Right ventricle myocardium superior (tissue), 1 donor: ENCODE measurements at regions not wholly inside any gene's neighbourhood (a gene's known extent, or its start where the extent isn't known, plus 50 kb on each side); places are given as distances from the start of the nearest gene placed in this dataset.
"Not testable (repeated sequence)": the region's sequence is repeated elsewhere in the genome, so short reads cannot be mapped to it uniquely, and the experiment has no call there.

Source experiments
- ATAC-seq: fragments of 200-7000 bp; cut with Tn5 transposase; one replicate; pipeline ENCODE4 v1.9.1; 2020; ENCODE audit warnings: mild to moderate bottlenecking; ENCODE audit not compliant: poor library complexity
- DNase-seq: peaks from one replicate; pipeline ENCODE4 v3.0.0-alpha.2; 2020
- intact Hi-C: fragments of 100-400 bp; cut with DNase I; formaldehyde crosslinking; loops from one replicate; pipeline ENCODE4 v1.11.2; 2022
- donor health status: DM: no; HTN: yes; CAD: no; lungs with severe emphysema.

GRCh38 chr1:199010933-199011332, 372.1 kb downstream of the PTPRC start:
- intact Hi-C loops = no loop called here
- DNase-seq = no peak
- no peak for ATAC-seq

- DNase-seq = no peak
- ATAC-seq = no peak
- intact Hi-C loops = no loop called here
These were observed 377.0 kb downstream of the PTPRC start for GRCh38 chr1:199015799-199016198.

- intact Hi-C loops = no loop called here
- DNase-seq = no peak
- no peak for ATAC-seq
These were observed 379.8 kb downstream of the PTPRC start for GRCh38 chr1:199018471-199019135.

GRCh38 chr1:199020051-199020450, 381.2 kb downstream of the PTPRC start:
- no peak for ATAC-seq
- intact Hi-C loops = no loop called here

GRCh38 chr1:199020904-199021303, 382.1 kb downstream of the PTPRC start:
- intact Hi-C loops = no loop called here
- DNase-seq (no peak), ATAC-seq (no peak)

More at GRCh38 chr1:199020051-199020450, 381.2 kb downstream of the PTPRC start:
- DNase-seq = no peak

GRCh38 chr1:199029401-199029800, 390.6 kb downstream of the PTPRC start:
- DNase-seq (no peak), ATAC-seq (no peak)
- intact Hi-C loops = no loop called here

- DNase-seq = no peak
- intact Hi-C loops = no loop called here
- no peak for ATAC-seq
These were observed 391.0 kb downstream of the PTPRC start for GRCh38 chr1:199029855-199030254.

- ATAC-seq, DNase-seq, intact Hi-C loops: not testable (repeated sequence)
These were observed 391.7 kb downstream of the PTPRC start for GRCh38 chr1:199030541-199030940.

- DNase-seq, intact Hi-C loops, ATAC-seq: not testable (repeated sequence)
These were observed 392.3 kb downstream of the PTPRC start for GRCh38 chr1:199031170-199031569.

GRCh38 chr1:199032479-199032878, 393.6 kb downstream of the PTPRC start:
- DNase-seq, ATAC-seq, intact Hi-C loops: not testable (repeated sequence)

- ATAC-seq = no peak
- DNase-seq = no peak
- intact Hi-C loops = no loop called here
These were observed 394.8 kb downstream of the PTPRC start for GRCh38 chr1:199033661-199034060.

- ATAC-seq (no peak), DNase-seq (no peak)
- intact Hi-C loops = no loop called here
These were observed 399.3 kb downstream of the PTPRC start for GRCh38 chr1:199038156-199038555.

GRCh38 chr1:199040076-199040905, 401.5 kb downstream of the PTPRC start:
- DNase-seq = no peak
- intact Hi-C loops = no loop called here
- no peak for ATAC-seq

- ATAC-seq = no peak
- DNase-seq = no peak
- intact Hi-C loops = no loop called here
These were observed 402.5 kb downstream of the PTPRC start for GRCh38 chr1:199041173-199041914.

- DNase-seq (no peak), ATAC-seq (no peak)
- intact Hi-C loops = no loop called here
These were observed 403.4 kb downstream of the PTPRC start for GRCh38 chr1:199042193-199042592.

GRCh38 chr1:199044191-199044590, 405.4 kb downstream of the PTPRC start:
- DNase-seq (no peak), ATAC-seq (no peak)
- intact Hi-C loops = no loop called here

- no peak for DNase-seq
- ATAC-seq = no peak
These were observed 407.8 kb downstream of the PTPRC start for GRCh38 chr1:199046618-199047017.

GRCh38 chr1:199054694-199055093, 415.9 kb downstream of the PTPRC start:
- DNase-seq (no peak), ATAC-seq (no peak)
- intact Hi-C loops = no loop called here

More at GRCh38 chr1:199046618-199047017, 407.8 kb downstream of the PTPRC start:
- intact Hi-C loops = no loop called here

- ATAC-seq = no peak
- intact Hi-C loops = no loop called here
- DNase-seq = no peak
These were observed 418.5 kb downstream of the PTPRC start for GRCh38 chr1:199057322-199057721.
